GM23248 (cell line): ENCODE measurements at regions not wholly inside any gene's neighbourhood (a gene's known extent, or its start where the extent isn't known, plus 50 kb on each side); places are given as distances from the start of the nearest gene placed in this dataset.

Experiments
- EZH2 ChIP-seq: fragments of 200-600 bp; sonication (generic); IDR thresholded peaks from 2 replicates; pipeline ENCODE4 v1.6.1; 2018; ENCODE audit warnings: antibody characterized with exemption, mild to moderate bottlenecking; ENCODE audit not compliant: insufficient read depth, poor library complexity, severe bottlenecking
- EZH2phosphoT487 ChIP-seq: fragments of 200-600 bp; sonication (generic); IDR thresholded peaks from 2 replicates; pipeline ENCODE4 v1.6.1; 2018; ENCODE audit warnings: antibody characterized with exemption, moderate library complexity, mild to moderate bottlenecking, low read depth; ENCODE audit not compliant: insufficient read depth

GRCh38 chr11:26783997-26784396, 62.1 kb upstream of the SLC5A12 start:
- TF ChIP-seq EZH2: no peak
- no peak for TF ChIP-seq EZH2phosphoT487
